ENCODE measurements at regions not wholly inside any gene's neighbourhood (a gene's known extent, or its start where the extent isn't known, plus 50 kb on each side); places are given as distances from the start of the nearest gene placed in this dataset.
A peak's percentile ranks its signal among the peaks of the same experiment; 100 is the strongest.

- DNase-seq (no peak), ATAC-seq (ENCODE audit: low read depth) (no peak)
- Histone ChIP-seq H3K4me3 (ENCODE audit: control extremely low read depth in 1 of 5, extremely low read depth in 1 of 5, insufficient read depth in 1 of 5, low read depth in 2 of 5, low read length in 4 of 5) (no peak overlapping the region), H3K79me2 (ENCODE audit: control insufficient read depth, insufficient read depth, low read length) (no peaks in the 10 kb centered on the region), H3K4me2 (replicated peaks; ENCODE audit: low read depth, low read length, poor library complexity, severe bottlenecking) (no peak overlapping the region), H3K9ac (ENCODE audit: low read length) (no peak overlapping the region), H2AFZ (ENCODE audit: insufficient read depth, low read depth, low read length, poor library complexity, severe bottlenecking) (no peak overlapping the region), H3K9me3 (ENCODE audit: control extremely low read depth in 1 of 3, control insufficient read depth in 2 of 3, insufficient read depth in 1 of 3, low read length in 2 of 3) (no peaks in the 10 kb centered on the region), H3K27me3 (replicated peaks in 1 of 4; ENCODE audit: control extremely low read depth in 1 of 4, control insufficient read depth in 3 of 4, insufficient read depth in 4 of 4, low read length in 3 of 4) (peaks cover 0 to 11% (median 0%) of the 10 kb centered on the region in 4 experiments), H3K36me3 (replicated peaks in 1 of 2; ENCODE audit: control extremely low read depth in 1 of 2, control insufficient read depth in 1 of 2, extremely low read depth in 1 of 2, insufficient read depth in 2 of 2, low read length in 1 of 2) (no peaks in the 10 kb centered on the region), H3K4me1 (ENCODE audit: control insufficient read depth in 2 of 2, insufficient read depth in 2 of 2, low read length in 2 of 2) (no peaks in the 10 kb centered on the region), H4K20me1 (ENCODE audit: control insufficient read depth, insufficient read depth, low read length, poor library complexity, severe bottlenecking) (no peaks in the 10 kb centered on the region), H3K27ac (ENCODE audit: low read length in 2 of 2) (no peak overlapping the region)
- ChIA-PET POLR2A (no interaction called here), CTCF (interaction anchor here (1.7 kb wide), 1 partner anchor 16 kb away, joined by 5 read pairs; no protein-coding TSS in a partner anchor)
- no peak for TF ChIP-seq EZH2 (IDR thresholded peaks at IDR 0.05; ENCODE audit: borderline replicate concordance, insufficient read depth, low read depth, low read length, poor library complexity, severe bottlenecking)
- TF ChIP-seq CTCF (IDR thresholded peaks at IDR 0.05), result no peak
- Mint-ChIP-seq H3K4me3 (no peak overlapping the region), H3K27ac (no peak overlapping the region), H3K27me3 (peaks cover 35% of the 10 kb centered on the region), H3K4me1 (peaks cover 9% of the 10 kb centered on the region), H3K9me3 (ENCODE audit: insufficient read depth) (no peaks in the 10 kb centered on the region)
- 100% methylated on average over 2 of the region's 5 CpGs for WGBS (ENCODE audit: insufficient coverage)
- intact Hi-C loops (cut with micrococcal nuclease), result no loop called here
These were observed 65.6 kb upstream of the FAM171A1 start for GRCh38 chr10:15436696-15437095.

- no peaks in the 10 kb centered on the region for H3K36me3 ChIP-seq (replicated peaks in 1 of 2; ENCODE audit: control extremely low read depth in 1 of 2, control insufficient read depth in 1 of 2, extremely low read depth in 1 of 2, insufficient read depth in 2 of 2, low read length in 1 of 2)
- no peaks in the 10 kb centered on the region for H3K79me2 ChIP-seq (ENCODE audit: control insufficient read depth, insufficient read depth, low read length)
- peaks cover 0 to 6% (median 0%) of the 10 kb centered on the region in 4 experiments for H3K27me3 ChIP-seq (replicated peaks in 1 of 4; ENCODE audit: control extremely low read depth in 1 of 4, control insufficient read depth in 3 of 4, insufficient read depth in 4 of 4, low read length in 3 of 4)
- Mint-ChIP-seq H3K9me3 (ENCODE audit: insufficient read depth) (no peaks in the 10 kb centered on the region), H3K27ac (no peak overlapping the region), H3K4me3 (peak overlapping the region; percentile 59), H3K27me3 (peaks cover 21% of the 10 kb centered on the region), H3K4me1 (peaks cover 9% of the 10 kb centered on the region)
- H3K4me2 ChIP-seq (replicated peaks; ENCODE audit: low read depth, low read length, poor library complexity, severe bottlenecking), result peak overlapping the region; percentile 67
- H3K4me1 ChIP-seq (ENCODE audit: control insufficient read depth in 2 of 2, insufficient read depth in 2 of 2, low read length in 2 of 2), result no peaks in the 10 kb centered on the region
- ATAC-seq (ENCODE audit: low read depth), result no peak
- WGBS (ENCODE audit: insufficient coverage), result 25% methylated on average over 8 of the region's 9 CpGs
- H3K9me3 ChIP-seq (ENCODE audit: control extremely low read depth in 1 of 3, control insufficient read depth in 2 of 3, insufficient read depth in 1 of 3, low read length in 2 of 3), result no peaks in the 10 kb centered on the region
- peak; percentile 52 for DNase-seq
- no peak overlapping the region for H3K9ac ChIP-seq (ENCODE audit: low read length)
- H3K27ac ChIP-seq (ENCODE audit: low read length in 2 of 2), result no peak overlapping the region
- ChIA-PET POLR2A (no interaction called here), CTCF (interaction anchor here (0.8 to 1.6 kb wide), 5 partner anchors 10 to 1344 kb away, joined by 3 to 6 read pairs (median 3); no protein-coding TSS in a partner anchor)
- intact Hi-C loops (cut with micrococcal nuclease), result no loop called here
- no peaks in the 10 kb centered on the region for H4K20me1 ChIP-seq (ENCODE audit: control insufficient read depth, insufficient read depth, low read length, poor library complexity, severe bottlenecking)
- H3K4me3 ChIP-seq (ENCODE audit: control extremely low read depth in 1 of 5, extremely low read depth in 1 of 5, insufficient read depth in 1 of 5, low read depth in 2 of 5, low read length in 4 of 5), result peak overlapping the region in 3 of 5 experiments; percentile 26 to 35 (median 32)
- TF ChIP-seq EZH2 (IDR thresholded peaks at IDR 0.05; ENCODE audit: borderline replicate concordance, insufficient read depth, low read depth, low read length, poor library complexity, severe bottlenecking), result no peak
- peak; percentile 92 for TF ChIP-seq CTCF (IDR thresholded peaks at IDR 0.05)
- H2AFZ ChIP-seq (ENCODE audit: insufficient read depth, low read depth, low read length, poor library complexity, severe bottlenecking), result peak overlapping the region; percentile 88
These were observed 62.9 kb upstream of the FAM171A1 start for GRCh38 chr10:15433850-15434537.
